BLaER1 (cell line): ENCODE measurements at regions not wholly inside any gene's neighbourhood (a gene's known extent, or its start where the extent isn't known, plus 50 kb on each side); places are given as distances from the start of the nearest gene placed in this dataset.

Experiments used
- H3K27ac ChIP-seq: shearing (Covaris generic); formaldehyde crosslinking; 2 replicates; pipeline ENCODE4 v1.8.1; 2022
- H3K27me3 ChIP-seq: shearing (Covaris generic); formaldehyde crosslinking; 2 replicates; pipeline ENCODE4 v1.8.1; 2022
- H3K36me3 ChIP-seq: shearing (Covaris generic); formaldehyde crosslinking; 2 replicates; pipeline ENCODE4 v1.8.1; 2022
- H3K4me1 ChIP-seq: shearing (Covaris generic); formaldehyde crosslinking; 2 replicates; pipeline ENCODE4 v1.8.1; 2022
- H3K4me2 ChIP-seq: shearing (Covaris generic); formaldehyde crosslinking; 2 replicates; pipeline ENCODE4 v1.8.1; 2022
- H3K4me3 ChIP-seq: shearing (Covaris generic); formaldehyde crosslinking; 2 replicates; pipeline ENCODE4 v1.8.1; 2022
- H3K9ac ChIP-seq: shearing (Covaris generic); formaldehyde crosslinking; 2 replicates; pipeline ENCODE4 v1.8.1; 2022
- H3K9me3 ChIP-seq: shearing (Covaris generic); formaldehyde crosslinking; 2 replicates; pipeline ENCODE4 v1.8.1; 2022
- H4K20me1 ChIP-seq: shearing (Covaris generic); formaldehyde crosslinking; 2 replicates; pipeline ENCODE4 v1.8.1; 2022
- Cebpa-rat ChIP-seq: shearing (Covaris generic); IDR thresholded peaks from 2 replicates; pipeline ENCODE4 v1.8.1; 2022

- Histone ChIP-seq H3K4me2 (no peak overlapping the region), H3K9me3 (no peaks in the 10 kb centered on the region), H3K4me3 (no peak overlapping the region), H4K20me1 (no peaks in the 10 kb centered on the region), H3K27me3 (no peaks in the 10 kb centered on the region), H3K9ac (no peak overlapping the region), H3K4me1 (no peaks in the 10 kb centered on the region), H3K36me3 (no peaks in the 10 kb centered on the region), H3K27ac (no peak overlapping the region)
- no peak for TF ChIP-seq Cebpa-rat
Measured at GRCh38 chr2:62564380-62565137, 58.6 kb upstream of the TMEM17 start.

DNA sequence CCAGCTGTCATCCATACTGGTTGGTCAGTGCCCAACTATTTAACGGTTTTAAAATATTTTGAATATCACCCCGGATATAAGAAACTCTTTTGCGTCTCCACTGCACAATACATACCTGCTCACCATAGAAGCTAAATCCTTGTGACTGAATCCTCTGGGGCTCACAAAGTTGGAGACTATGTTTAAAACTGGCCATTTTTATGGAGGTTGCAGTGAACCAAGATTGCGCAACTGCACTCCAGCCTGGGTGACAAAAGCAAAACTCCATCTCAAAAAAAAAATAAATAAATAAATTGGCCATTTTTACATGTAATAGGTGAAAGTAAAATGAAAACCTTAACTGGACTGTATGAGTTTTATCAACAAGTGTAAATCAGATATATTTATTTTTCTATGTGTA is 55.6 kb upstream of the TMEM17 start:
- TF ChIP-seq Cebpa-rat, result peak; percentile 79; the same call in 1 of the 2 replicates
- H3K9me3 ChIP-seq, result no peaks in the 10 kb centered on the region
- H4K20me1 ChIP-seq, result no peaks in the 10 kb centered on the region
- H3K36me3 ChIP-seq, result no peaks in the 10 kb centered on the region
- no peak overlapping the region for H3K9ac ChIP-seq
- H3K4me3 ChIP-seq, result no peak overlapping the region
- no peaks in the 10 kb centered on the region for H3K4me1 ChIP-seq
- H3K4me2 ChIP-seq, result no peak overlapping the region
- no peak overlapping the region for H3K27ac ChIP-seq
- H3K27me3 ChIP-seq, result no peaks in the 10 kb centered on the region

- Histone ChIP-seq H3K27ac (no peak overlapping the region), H3K36me3 (no peaks in the 10 kb centered on the region), H4K20me1 (no peaks in the 10 kb centered on the region), H3K9me3 (no peaks in the 10 kb centered on the region), H3K27me3 (no peaks in the 10 kb centered on the region), H3K4me2 (no peak overlapping the region), H3K9ac (no peak overlapping the region), H3K4me3 (no peak overlapping the region), H3K4me1 (no peaks in the 10 kb centered on the region)
- TF ChIP-seq Cebpa-rat, result no peak
Measured at GRCh38 chr2:62559582-62559981, 53.6 kb upstream of the TMEM17 start.

- TF ChIP-seq Cebpa-rat, result no peak
- no peaks in the 10 kb centered on the region for H3K27me3 ChIP-seq
- no peak overlapping the region for H3K27ac ChIP-seq
- no peak overlapping the region for H3K9ac ChIP-seq
- no peaks in the 10 kb centered on the region for H4K20me1 ChIP-seq
- H3K36me3 ChIP-seq, result no peaks in the 10 kb centered on the region
- H3K9me3 ChIP-seq, result no peaks in the 10 kb centered on the region
- no peaks in the 10 kb centered on the region for H3K4me1 ChIP-seq
- no peak overlapping the region for H3K4me3 ChIP-seq
- no peak overlapping the region for H3K4me2 ChIP-seq
Measured at GRCh38 chr2:62558743-62559142, 52.7 kb upstream of the TMEM17 start.

DNA sequence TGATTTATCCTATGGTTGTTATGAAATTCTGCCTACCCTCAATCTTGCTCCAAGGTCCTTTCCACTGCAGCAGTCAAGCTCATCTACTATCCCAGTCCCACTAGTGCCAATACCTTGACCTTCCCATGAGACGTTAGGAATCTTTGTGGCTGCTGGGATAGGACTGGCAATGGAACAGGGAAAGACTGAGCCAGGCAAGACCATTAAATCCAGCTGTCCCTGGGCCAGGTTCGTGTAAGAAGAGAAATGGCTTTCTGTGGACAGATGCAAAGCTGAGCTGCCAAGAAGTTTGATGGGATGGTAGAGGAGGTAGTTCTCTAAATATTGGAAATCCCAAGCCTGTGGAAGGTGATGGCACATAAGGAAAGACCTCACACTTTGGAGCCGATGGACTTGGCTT is 50.1 kb upstream of the TMEM17 start:
- Histone ChIP-seq H3K36me3 (no peaks in the 10 kb centered on the region), H3K4me1 (no peaks in the 10 kb centered on the region), H3K9ac (no peak overlapping the region), H3K27ac (no peak overlapping the region), H3K27me3 (no peaks in the 10 kb centered on the region), H3K9me3 (no peaks in the 10 kb centered on the region), H3K4me3 (no peak overlapping the region), H4K20me1 (no peaks in the 10 kb centered on the region), H3K4me2 (no peak overlapping the region)
- TF ChIP-seq Cebpa-rat, result no peak
